ENCODE measurements at regions not wholly inside any gene's neighbourhood (a gene's known extent, or its start where the extent isn't known, plus 50 kb on each side); places are given as distances from the start of the nearest gene placed in this dataset.

GRCh38 chr2:81549646-81550045 lies 1245.1 kb upstream of the LRRTM1 start:
- TF ChIP-seq EZH2 (IDR thresholded peaks at IDR 0.05; ENCODE audit: insufficient read depth, poor library complexity, severe bottlenecking) (no peak), EZH2phosphoT487 (IDR thresholded peaks at IDR 0.05; ENCODE audit: insufficient read depth, low read depth) (no peak)

All from GM23248 (cell line).